RWPE2 (cell line): ENCODE measurements at regions not wholly inside any gene's neighbourhood (a gene's known extent, or its start where the extent isn't known, plus 50 kb on each side); places are given as distances from the start of the nearest gene placed in this dataset.
A peak's percentile ranks its signal among the peaks of the same experiment; 100 is the strongest.

Experiments
- ATAC-seq: fragments of 200-7000 bp; cut with Tn5 transposase; 3 replicates; pipeline ENCODE4 v1.9.1; 2021; ENCODE audit warnings: low read depth
- DNase-seq: peaks from one replicate; pipeline ENCODE4 v3.0.0-alpha.2; 2020; ENCODE audit warnings: low spot score
- H3K27ac ChIP-seq: fragments of 450-650 bp; 2 replicates; pipeline ENCODE4 v1.5.1; 2017; ENCODE audit warnings: mild to moderate bottlenecking; ENCODE audit not compliant: poor library complexity, severe bottlenecking
- H3K27me3 ChIP-seq: fragments of 250-450 bp; sonication (Bioruptor Pico); 2 replicates; pipeline ENCODE4 v1.5.1; 2021; ENCODE audit warnings: mild to moderate bottlenecking, moderate library complexity; ENCODE audit not compliant: insufficient read depth, poor library complexity, severe bottlenecking
- H3K36me3 ChIP-seq: fragments of 250-450 bp; sonication (Bioruptor Pico); 2 replicates; pipeline ENCODE4 v1.5.1; 2020; ENCODE audit warnings: low read depth, mild to moderate bottlenecking, moderate library complexity
- H3K4me1 ChIP-seq: fragments of 250-450 bp; sonication (Bioruptor Pico); 2 replicates; pipeline ENCODE4 v1.5.1; 2021; ENCODE audit warnings: mild to moderate bottlenecking, moderate library complexity; ENCODE audit not compliant: insufficient read depth, poor library complexity, severe bottlenecking
- H3K4me3 ChIP-seq: fragments of 250-450 bp; sonication (Bioruptor Pico); 2 replicates; pipeline ENCODE4 v1.5.1; 2021; ENCODE audit warnings: mild to moderate bottlenecking, moderate library complexity; ENCODE audit not compliant: severe bottlenecking
- H3K9me3 ChIP-seq: fragments of 250-450 bp; sonication (Bioruptor Pico); 2 replicates; pipeline ENCODE4 v1.5.1; 2021; ENCODE audit warnings: mild to moderate bottlenecking, moderate library complexity; ENCODE audit not compliant: severe bottlenecking
- TF ChIP-seq, protein P1 (sequence below): fragments of 450-650 bp; IDR thresholded peaks from one replicate; pipeline ENCODE4 v1.5.1; 2017; ENCODE audit warnings: mild to moderate bottlenecking, moderate library complexity; ENCODE audit not compliant: poor library complexity, severe bottlenecking

DNA sequence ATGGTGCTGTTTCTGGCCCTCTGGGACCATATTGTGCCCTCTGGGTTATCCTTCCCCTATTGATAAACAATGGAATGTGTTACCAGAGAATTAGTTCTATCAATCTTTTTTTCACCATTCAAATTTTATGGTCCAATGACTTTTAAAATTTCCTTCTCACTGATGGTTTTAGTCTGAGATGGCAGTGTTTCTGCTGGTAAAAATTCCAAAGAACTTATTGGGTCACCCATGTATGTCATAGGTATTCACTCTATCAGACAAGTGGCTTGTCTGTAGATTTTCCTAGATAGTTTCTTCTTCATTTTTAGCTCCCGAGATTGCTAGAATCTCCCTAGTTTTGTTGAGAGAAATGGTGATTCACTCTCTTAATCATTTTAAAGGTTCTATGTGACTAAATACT lies 357.2 kb upstream of the RGS17 start:
- DNase-seq (no peak), ATAC-seq (no peak)
- Histone ChIP-seq H3K27ac (no peak overlapping the region), H3K4me3 (no peak overlapping the region), H3K36me3 (no peaks in the 10 kb centered on the region), H3K4me1 (peaks cover 7% of the 10 kb centered on the region), H3K9me3 (no peaks in the 10 kb centered on the region), H3K27me3 (no peaks in the 10 kb centered on the region)
- TF ChIP-seq, protein P1, sequence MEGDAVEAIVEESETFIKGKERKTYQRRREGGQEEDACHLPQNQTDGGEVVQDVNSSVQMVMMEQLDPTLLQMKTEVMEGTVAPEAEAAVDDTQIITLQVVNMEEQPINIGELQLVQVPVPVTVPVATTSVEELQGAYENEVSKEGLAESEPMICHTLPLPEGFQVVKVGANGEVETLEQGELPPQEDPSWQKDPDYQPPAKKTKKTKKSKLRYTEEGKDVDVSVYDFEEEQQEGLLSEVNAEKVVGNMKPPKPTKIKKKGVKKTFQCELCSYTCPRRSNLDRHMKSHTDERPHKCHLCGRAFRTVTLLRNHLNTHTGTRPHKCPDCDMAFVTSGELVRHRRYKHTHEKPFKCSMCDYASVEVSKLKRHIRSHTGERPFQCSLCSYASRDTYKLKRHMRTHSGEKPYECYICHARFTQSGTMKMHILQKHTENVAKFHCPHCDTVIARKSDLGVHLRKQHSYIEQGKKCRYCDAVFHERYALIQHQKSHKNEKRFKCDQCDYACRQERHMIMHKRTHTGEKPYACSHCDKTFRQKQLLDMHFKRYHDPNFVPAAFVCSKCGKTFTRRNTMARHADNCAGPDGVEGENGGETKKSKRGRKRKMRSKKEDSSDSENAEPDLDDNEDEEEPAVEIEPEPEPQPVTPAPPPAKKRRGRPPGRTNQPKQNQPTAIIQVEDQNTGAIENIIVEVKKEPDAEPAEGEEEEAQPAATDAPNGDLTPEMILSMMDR: no peak

DNA sequence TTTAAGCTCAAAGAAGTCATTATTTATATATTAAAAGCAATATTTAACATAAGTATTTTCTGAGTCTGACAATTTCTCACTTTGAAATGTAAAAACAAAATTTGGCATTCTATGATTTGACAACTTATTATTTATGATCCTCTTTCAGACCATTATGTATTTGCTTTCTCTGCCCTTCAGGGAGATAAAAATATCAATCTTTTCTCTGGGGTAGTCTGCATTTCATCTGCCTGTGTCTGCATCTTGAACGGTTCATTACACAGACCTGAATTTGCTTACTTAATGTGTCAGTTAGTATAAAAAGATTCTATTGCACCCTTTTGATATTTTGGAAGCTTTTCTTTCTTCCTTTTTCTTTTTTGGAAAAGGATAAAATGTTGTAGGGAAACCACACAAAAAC lies 354.0 kb upstream of the RGS17 start:
- Histone ChIP-seq H3K4me1 (peaks cover 7% of the 10 kb centered on the region), H3K27me3 (no peaks in the 10 kb centered on the region), H3K4me3 (no peak overlapping the region), H3K27ac (no peak overlapping the region), H3K36me3 (no peaks in the 10 kb centered on the region), H3K9me3 (no peaks in the 10 kb centered on the region)
- DNase-seq (no peak), ATAC-seq (no peak)
- TF ChIP-seq, protein P1: no peak

DNA sequence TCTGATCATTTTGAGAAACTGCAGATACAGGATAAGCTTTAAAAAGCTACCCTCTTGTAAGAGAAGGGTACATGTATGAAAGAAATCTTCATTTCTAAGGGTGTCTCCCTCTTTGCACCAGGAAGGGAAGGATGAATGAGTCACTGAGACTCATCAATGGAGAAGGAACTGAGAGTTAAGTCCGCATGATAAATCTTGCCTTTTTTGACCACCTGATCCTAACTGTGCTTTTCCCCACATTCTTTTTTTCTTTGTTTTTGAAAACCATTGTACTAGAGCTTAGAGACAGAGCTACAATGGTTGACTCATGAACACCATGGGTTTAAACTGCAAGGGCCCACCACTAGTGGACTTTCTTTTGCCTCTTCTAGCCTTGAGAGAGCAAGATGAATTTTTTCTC lies 353.0 kb upstream of the RGS17 start:
- Histone ChIP-seq H3K4me1 (peaks cover 7% of the 10 kb centered on the region), H3K36me3 (no peaks in the 10 kb centered on the region), H3K27me3 (no peaks in the 10 kb centered on the region), H3K4me3 (no peak overlapping the region), H3K9me3 (no peaks in the 10 kb centered on the region), H3K27ac (no peak overlapping the region)
- TF ChIP-seq, protein P1: no peak
- DNase-seq (no peak), ATAC-seq (peak; percentile 23; the same call in 1 of the 3 replicates)

DNA sequence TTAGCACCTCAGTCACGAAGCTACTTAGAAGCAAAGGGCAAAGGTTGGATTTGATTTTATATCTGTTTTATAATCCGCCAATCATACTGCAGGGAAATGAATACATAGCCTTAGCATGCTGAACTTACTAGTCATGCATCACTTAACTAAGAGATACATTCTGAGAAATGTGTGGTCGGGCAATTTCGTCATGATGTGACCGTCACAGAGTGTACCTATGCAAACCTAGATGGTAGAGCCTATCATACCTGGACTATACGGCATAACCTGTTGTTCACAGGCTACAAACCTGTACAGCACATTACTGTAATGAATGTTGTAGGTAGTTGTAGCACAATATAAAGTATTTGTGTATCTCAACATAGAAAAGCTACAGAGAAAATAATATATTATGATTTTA lies 345.2 kb upstream of the RGS17 start:
- Histone ChIP-seq H3K4me3 (no peak overlapping the region), H3K27ac (no peak overlapping the region), H3K27me3 (no peaks in the 10 kb centered on the region), H3K36me3 (no peaks in the 10 kb centered on the region), H3K4me1 (no peaks in the 10 kb centered on the region), H3K9me3 (no peaks in the 10 kb centered on the region)
- TF ChIP-seq, protein P1: no peak
- no peak for ATAC-seq
- DNase-seq: no peak

DNA sequence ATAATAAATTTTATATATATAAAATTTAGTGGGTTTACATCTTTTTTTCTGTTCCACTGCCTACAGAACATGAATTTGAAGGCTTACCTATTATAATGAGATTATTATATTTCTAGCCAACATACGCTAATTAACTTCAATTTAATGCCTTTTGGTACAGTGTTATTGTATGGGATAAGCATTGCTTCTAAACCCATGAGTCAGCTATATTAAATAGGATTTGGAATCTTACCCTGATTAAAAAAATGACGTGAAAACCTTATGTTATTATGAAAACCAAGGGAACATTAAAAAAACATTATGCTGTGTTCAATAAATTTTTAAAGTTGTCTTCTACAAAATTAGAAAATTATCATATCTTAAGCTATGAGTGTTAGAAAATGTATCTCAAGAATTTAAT lies 334.0 kb upstream of the RGS17 start:
- H3K27me3 ChIP-seq: no peaks in the 10 kb centered on the region
- TF ChIP-seq, protein P1: no peak
- H3K36me3 ChIP-seq: no peaks in the 10 kb centered on the region
- no peaks in the 10 kb centered on the region for H3K4me1 ChIP-seq
- no peak overlapping the region for H3K4me3 ChIP-seq
- DNase-seq: no peak
- ATAC-seq: no peak
- no peaks in the 10 kb centered on the region for H3K9me3 ChIP-seq
- no peak overlapping the region for H3K27ac ChIP-seq
